ENCODE measurements at regions not wholly inside any gene's neighbourhood (a gene's known extent, or its start where the extent isn't known, plus 50 kb on each side); places are given as distances from the start of the nearest gene placed in this dataset.

- DNase-seq (ENCODE audit: low read depth in 1 of 2, low spot score in 1 of 2): no peak
- no peak overlapping the region for H3K4me3 ChIP-seq
- H3K36me3 ChIP-seq: no peaks in the 10 kb centered on the region
- TF ChIP-seq CTCF (IDR thresholded peaks at IDR 0.05; ENCODE audit: low read depth, low read length): no peak
- no peak overlapping the region for H3K27ac ChIP-seq
- H3K4me1 ChIP-seq (ENCODE audit: low read depth): no peaks in the 10 kb centered on the region
- H3K9me3 ChIP-seq (ENCODE audit: low read depth): no peaks in the 10 kb centered on the region
- H3K27me3 ChIP-seq: no peaks in the 10 kb centered on the region
These were observed 60.8 kb downstream of the RHOB start for GRCh38 chr2:20507711-20508110.

- Histone ChIP-seq H3K9me3 (ENCODE audit: low read depth) (no peaks in the 10 kb centered on the region), H3K27ac (no peak overlapping the region), H3K4me1 (ENCODE audit: low read depth) (no peaks in the 10 kb centered on the region), H3K4me3 (no peak overlapping the region), H3K36me3 (no peaks in the 10 kb centered on the region), H3K27me3 (no peaks in the 10 kb centered on the region)
- DNase-seq (ENCODE audit: low read depth in 1 of 2, low spot score in 1 of 2): no peak
- no peak for TF ChIP-seq CTCF (IDR thresholded peaks at IDR 0.05; ENCODE audit: low read depth, low read length)
These were observed 62.5 kb downstream of the RHOB start for GRCh38 chr2:20509301-20509769.

GRCh38 chr2:20509770-20510490 lies 63.1 kb downstream of the RHOB start:
- Histone ChIP-seq H3K36me3 (no peaks in the 10 kb centered on the region), H3K27ac (no peak overlapping the region), H3K27me3 (no peaks in the 10 kb centered on the region), H3K9me3 (ENCODE audit: low read depth) (no peaks in the 10 kb centered on the region), H3K4me3 (no peak overlapping the region), H3K4me1 (ENCODE audit: low read depth) (no peaks in the 10 kb centered on the region)
- no peak for TF ChIP-seq CTCF (IDR thresholded peaks at IDR 0.05; ENCODE audit: low read depth, low read length)
- DNase-seq (ENCODE audit: low read depth in 1 of 2, low spot score in 1 of 2): peak; percentile 29 to 56

GRCh38 chr2:20511130-20511529 lies 64.3 kb downstream of the RHOB start:
- H3K36me3 ChIP-seq: no peaks in the 10 kb centered on the region
- H3K4me1 ChIP-seq (ENCODE audit: low read depth): no peaks in the 10 kb centered on the region
- H3K9me3 ChIP-seq (ENCODE audit: low read depth): no peaks in the 10 kb centered on the region
- no peak for TF ChIP-seq CTCF (IDR thresholded peaks at IDR 0.05; ENCODE audit: low read depth, low read length)
- H3K27ac ChIP-seq: no peak overlapping the region
- H3K4me3 ChIP-seq: no peak overlapping the region
- H3K27me3 ChIP-seq: no peaks in the 10 kb centered on the region
- no peak for DNase-seq (ENCODE audit: low read depth in 1 of 2, low spot score in 1 of 2)

GRCh38 chr2:20512061-20512605 lies 65.3 kb downstream of the RHOB start:
- no peak for TF ChIP-seq CTCF (IDR thresholded peaks at IDR 0.05; ENCODE audit: low read depth, low read length)

More at GRCh38 chr2:20512061-20512605, 65.3 kb downstream of the RHOB start:
- Histone ChIP-seq H3K36me3 (no peaks in the 10 kb centered on the region), H3K9me3 (ENCODE audit: low read depth) (no peaks in the 10 kb centered on the region), H3K27ac (no peak overlapping the region), H3K4me1 (ENCODE audit: low read depth) (no peaks in the 10 kb centered on the region), H3K27me3 (no peaks in the 10 kb centered on the region), H3K4me3 (no peak overlapping the region)
- no peak for DNase-seq (ENCODE audit: low read depth in 1 of 2, low spot score in 1 of 2)
